ENCODE measurements at regions not wholly inside any gene's neighbourhood (a gene's known extent, or its start where the extent isn't known, plus 50 kb on each side); places are given as distances from the start of the nearest gene placed in this dataset.

DNA sequence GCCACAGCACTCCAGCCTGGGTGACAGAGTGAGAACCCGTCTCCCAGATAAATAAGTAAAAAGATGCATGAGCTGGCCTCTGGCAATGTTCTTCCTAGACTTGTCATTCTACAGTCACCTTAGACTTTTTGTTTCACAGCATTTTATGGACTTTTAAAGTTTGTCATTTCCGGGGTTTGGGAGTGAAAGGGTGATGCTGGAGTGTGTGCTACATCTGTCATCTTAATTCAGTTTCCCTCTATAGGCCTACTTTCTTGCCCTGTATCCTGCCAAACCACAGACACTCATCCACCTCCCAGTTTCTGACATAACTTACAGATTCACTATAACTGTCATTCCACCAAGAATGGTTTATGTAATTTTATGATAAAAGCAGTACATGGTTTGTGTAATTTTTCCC, 166.7 kb upstream of the PARP11 start:
- TF ChIP-seq, protein P1, sequence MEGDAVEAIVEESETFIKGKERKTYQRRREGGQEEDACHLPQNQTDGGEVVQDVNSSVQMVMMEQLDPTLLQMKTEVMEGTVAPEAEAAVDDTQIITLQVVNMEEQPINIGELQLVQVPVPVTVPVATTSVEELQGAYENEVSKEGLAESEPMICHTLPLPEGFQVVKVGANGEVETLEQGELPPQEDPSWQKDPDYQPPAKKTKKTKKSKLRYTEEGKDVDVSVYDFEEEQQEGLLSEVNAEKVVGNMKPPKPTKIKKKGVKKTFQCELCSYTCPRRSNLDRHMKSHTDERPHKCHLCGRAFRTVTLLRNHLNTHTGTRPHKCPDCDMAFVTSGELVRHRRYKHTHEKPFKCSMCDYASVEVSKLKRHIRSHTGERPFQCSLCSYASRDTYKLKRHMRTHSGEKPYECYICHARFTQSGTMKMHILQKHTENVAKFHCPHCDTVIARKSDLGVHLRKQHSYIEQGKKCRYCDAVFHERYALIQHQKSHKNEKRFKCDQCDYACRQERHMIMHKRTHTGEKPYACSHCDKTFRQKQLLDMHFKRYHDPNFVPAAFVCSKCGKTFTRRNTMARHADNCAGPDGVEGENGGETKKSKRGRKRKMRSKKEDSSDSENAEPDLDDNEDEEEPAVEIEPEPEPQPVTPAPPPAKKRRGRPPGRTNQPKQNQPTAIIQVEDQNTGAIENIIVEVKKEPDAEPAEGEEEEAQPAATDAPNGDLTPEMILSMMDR (IDR thresholded peaks at IDR 0.05), result no peak
- no peak for TF ChIP-seq POLR2A (IDR thresholded peaks at IDR 0.05)

All from breast epithelium (tissue), 3 donors.